ENCODE measurements at regions not wholly inside any gene's neighbourhood (a gene's known extent, or its start where the extent isn't known, plus 50 kb on each side); places are given as distances from the start of the nearest gene placed in this dataset.

DNA sequence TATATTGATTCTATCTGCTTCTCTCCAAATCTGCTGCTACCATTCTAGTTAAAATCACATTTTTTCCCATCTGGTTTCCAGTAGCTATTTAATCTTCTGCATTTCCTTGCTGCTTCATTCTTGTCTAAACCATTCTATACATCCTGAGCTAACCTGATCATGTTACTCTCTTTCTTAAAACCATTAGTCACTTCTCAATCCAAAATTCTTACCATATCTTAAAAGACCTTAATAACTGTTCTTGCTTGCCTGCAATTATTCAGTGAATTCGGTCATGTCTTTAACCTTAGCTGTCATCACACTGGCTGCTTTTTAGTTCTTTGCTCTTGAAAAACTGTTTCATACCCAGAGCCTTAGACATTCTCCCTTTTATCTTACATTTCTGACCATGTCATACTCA, 56.4 kb upstream of the PZP start:
- no peak overlapping the region for H3K27ac Mint-ChIP-seq
- no peak overlapping the region for H3K4me3 Mint-ChIP-seq
- H3K36me3 Mint-ChIP-seq: no peaks in the 10 kb centered on the region
- H3K9me3 Mint-ChIP-seq: no peaks in the 10 kb centered on the region
- H3K4me1 Mint-ChIP-seq: no peaks in the 10 kb centered on the region
- DNase-seq (ENCODE audit: low spot score in 2 of 2) (no peak), ATAC-seq (no peak)

DNA sequence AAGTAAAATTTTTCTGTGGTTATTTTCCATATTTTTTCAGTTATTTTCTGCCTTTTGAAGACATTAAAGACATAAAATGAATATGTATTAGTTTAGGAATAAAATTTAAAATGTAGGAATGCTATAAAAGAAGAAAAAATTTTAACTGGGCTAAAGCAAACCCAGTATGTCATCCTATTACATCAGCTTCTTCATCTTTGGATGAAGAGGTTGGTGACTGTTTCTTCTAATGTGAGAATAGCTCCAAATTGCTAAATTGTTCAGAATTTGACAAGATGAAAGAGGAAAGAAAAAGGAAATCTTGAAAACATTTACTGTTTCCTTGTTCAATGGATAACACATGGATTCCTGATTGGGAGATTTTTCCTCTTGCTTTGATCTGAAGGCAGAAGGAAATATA, 52.7 kb upstream of the PZP start:
- H3K4me1 Mint-ChIP-seq: no peaks in the 10 kb centered on the region

DNA sequence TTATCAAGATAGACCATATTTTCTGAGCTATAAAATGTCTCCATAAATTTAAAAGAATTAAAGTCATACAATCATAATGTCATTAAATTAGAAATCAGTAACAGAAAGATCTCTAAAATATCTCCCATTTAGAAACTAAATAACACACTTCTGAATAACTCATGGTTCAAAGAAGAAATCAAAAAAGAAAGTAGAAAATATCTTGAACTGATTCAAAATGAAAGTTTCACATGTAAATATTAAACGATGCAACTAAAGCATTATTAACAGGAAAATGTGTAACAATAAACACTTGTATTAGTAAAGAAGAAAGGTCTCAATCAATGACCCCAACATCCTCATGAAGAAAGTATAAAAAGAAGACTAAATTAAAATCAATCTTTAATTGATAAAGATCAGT, 50.5 kb upstream of the PZP start:
- Mint-ChIP-seq H3K27ac (no peak overlapping the region), H3K4me3 (no peak overlapping the region), H3K4me1 (no peaks in the 10 kb centered on the region), H3K36me3 (no peaks in the 10 kb centered on the region), H3K9me3 (no peaks in the 10 kb centered on the region)
- DNase-seq (ENCODE audit: low spot score in 2 of 2) (no peak), ATAC-seq (no peak)

More for the DNA sequence above, 52.7 kb upstream of the PZP start:
- ATAC-seq: no peak
- no peak overlapping the region for H3K4me3 Mint-ChIP-seq
- no peak for DNase-seq (ENCODE audit: low spot score in 2 of 2)
- H3K27ac Mint-ChIP-seq: no peak overlapping the region
- no peaks in the 10 kb centered on the region for H3K36me3 Mint-ChIP-seq
- H3K9me3 Mint-ChIP-seq: no peaks in the 10 kb centered on the region

All from stimulated activated effector memory CD8-positive, alpha-beta T cell treated with anti-CD3 and anti-CD28 coated beads, Interleukin-12 subunit alpha, Interleukin-12 subunit beta, amount 100 ng/mL, for 72 hours (primary cell).